CD14-positive monocyte (primary cell): ENCODE measurements at regions not wholly inside any gene's neighbourhood (a gene's known extent, or its start where the extent isn't known, plus 50 kb on each side); places are given as distances from the start of the nearest gene placed in this dataset.
A peak's percentile ranks its signal among the peaks of the same experiment; 100 is the strongest.
"Not testable (repeated sequence)": the region's sequence is repeated elsewhere in the genome, so short reads cannot be mapped to it uniquely, and the experiment has no call there.

Source experiments
- DNase-seq, 3 donors: peaks; one replicate each; pipeline ENCODE4 v3.0.0-alpha.2; 2011 to 2022
- H2AFZ ChIP-seq: 2 replicates; pipeline ENCODE4 v1.6.0; 2012; ENCODE audit warnings: mild to moderate bottlenecking, low read depth, low read length, inconsistent platforms; ENCODE audit not compliant: insufficient read depth, poor library complexity, severe bottlenecking
- H3K27ac ChIP-seq, 2 donors: 1 replicate in 1 of 2; 2 replicates in 1 of 2; pipeline ENCODE4 v1.5.1; 2012 to 2013; ENCODE audit warnings: low read length in 2 of 2, control low read depth in 1 of 2, inconsistent platforms in 1 of 2, low read depth in 1 of 2, mild to moderate bottlenecking in 1 of 2
- H3K27me3 ChIP-seq, 2 donors: one replicate each; pipeline versions ENCODE4 v1.6.0 to v1.6.1; 2011 to 2013; ENCODE audit warnings: low read length in 2 of 2; ENCODE audit not compliant: control insufficient read depth in 2 of 2, insufficient read depth in 2 of 2
- H3K36me3 ChIP-seq, 2 donors: replicated peaks in 1 of 2; 1 replicate in 1 of 2; 2 replicates in 1 of 2; pipeline versions ENCODE4 v1.5.1 to v1.6.1; 2012 to 2013; ENCODE audit warnings: low read length in 2 of 2, control low read depth in 1 of 2, inconsistent platforms in 1 of 2, mild to moderate bottlenecking in 1 of 2; ENCODE audit not compliant: insufficient read depth in 2 of 2, control insufficient read depth in 1 of 2
- H3K4me1 ChIP-seq, 2 donors: 1 replicate in 1 of 2; 2 replicates in 1 of 2; pipeline versions ENCODE4 v1.5.1 to v1.6.1; 2012 to 2013; ENCODE audit warnings: low read length in 2 of 2, control low read depth in 1 of 2, inconsistent platforms in 1 of 2, mild to moderate bottlenecking in 1 of 2, moderate library complexity in 1 of 2; ENCODE audit not compliant: insufficient read depth in 2 of 2, control insufficient read depth in 1 of 2
- H3K4me2 ChIP-seq: replicated peaks from 2 replicates; pipeline ENCODE3; 2012; ENCODE audit warnings: low read length, moderate library complexity, mild to moderate bottlenecking; ENCODE audit not compliant: poor library complexity, severe bottlenecking; ENCODE audit errors: extremely low read depth
- H3K4me3 ChIP-seq, 3 experiments: fragments of 200-600 bp in 1 of 3; sonication (generic) in 1 of 3; replicated peaks in 1 of 3; 1 replicate in 2 of 3; 2 replicates in 1 of 3; pipeline ENCODE4 v1.5.1; 2011 to 2013; ENCODE audit warnings: low read length in 3 of 3, mild to moderate bottlenecking in 3 of 3, control low read depth in 2 of 3, low read depth in 2 of 3, inconsistent platforms in 1 of 3, moderate library complexity in 1 of 3
- H3K79me2 ChIP-seq: 2 replicates; pipeline ENCODE4 v1.6.0; 2012; ENCODE audit warnings: mild to moderate bottlenecking, control low read depth, inconsistent platforms, low read length, moderate library complexity; ENCODE audit not compliant: insufficient read depth
- H3K9ac ChIP-seq: 2 replicates; pipeline ENCODE4 v1.6.0; 2017; ENCODE audit warnings: low read length, mild to moderate bottlenecking; ENCODE audit not compliant: insufficient read depth, poor library complexity, severe bottlenecking
- H3K9me3 ChIP-seq, 2 donors: replicated peaks in 1 of 2; 1 replicate in 1 of 2; 2 replicates in 1 of 2; pipeline versions ENCODE4 v1.5.1 to v1.6.1; 2012 to 2013; ENCODE audit warnings: low read length in 2 of 2, control low read depth in 1 of 2; ENCODE audit not compliant: control insufficient read depth in 1 of 2, insufficient read depth in 1 of 2
- H4K20me1 ChIP-seq: 2 replicates; pipeline ENCODE4 v1.6.0; 2012; ENCODE audit warnings: mild to moderate bottlenecking, low read length, control low read depth, moderate library complexity; ENCODE audit not compliant: insufficient read depth
- H3K27ac Mint-ChIP-seq, 7 donors: one replicate each; pipeline ENCODE4 v1.8.0; 2020; ENCODE audit warnings: mild to moderate bottlenecking in 7 of 7, mixed read lengths in 7 of 7, moderate library complexity in 6 of 7, inconsistent platforms in 2 of 7
- H3K27me3 Mint-ChIP-seq, 3 donors: one replicate each; pipeline ENCODE4 v1.8.0; 2021 to 2022; ENCODE audit warnings: low read depth in 3 of 3, mild to moderate bottlenecking in 3 of 3, mixed read lengths in 3 of 3, moderate library complexity in 3 of 3, inconsistent platforms in 1 of 3
- H3K36me3 Mint-ChIP-seq, 2 donors: one replicate each; pipeline ENCODE4 v1.8.0; 2020; ENCODE audit warnings: mixed read lengths in 2 of 2, inconsistent platforms in 1 of 2, mild to moderate bottlenecking in 1 of 2
- H3K4me1 Mint-ChIP-seq: one replicate; pipeline ENCODE4 v1.8.0; 2020; ENCODE audit warnings: mild to moderate bottlenecking, mixed read lengths
- H3K4me3 Mint-ChIP-seq, 2 donors: one replicate each; pipeline ENCODE4 v1.8.0; 2020; ENCODE audit warnings: mild to moderate bottlenecking in 2 of 2, mixed read lengths in 2 of 2, moderate library complexity in 1 of 2
- H3K9me3 Mint-ChIP-seq, 7 donors: one replicate each; pipeline ENCODE4 v1.8.0; 2020 to 2022; ENCODE audit warnings: mixed read lengths in 7 of 7, mild to moderate bottlenecking in 6 of 7, moderate library complexity in 6 of 7, inconsistent platforms in 2 of 7
- WGBS: methylation state at CpG from one replicate; pipeline ENCODE4 v1.1.5; 2013; ENCODE audit warnings: missing lambda C conversion rate; ENCODE audit not compliant: insufficient coverage; 5-methylcytosine and 5-hydroxymethylcytosine counted together
- intact Hi-C, 2 donors: fragments of 100-400 bp; cut with micrococcal nuclease; formaldehyde crosslinking; loops; one replicate each; pipeline versions ENCODE4 v1.15.0 to v1.15.1; 2023

GRCh38 chr1:228611707-228612106 lies 123.6 kb upstream of the RHOU start:
- H3K27me3 Mint-ChIP-seq, H3K4me1 ChIP-seq, DNase-seq, H3K27ac ChIP-seq, H3K36me3 Mint-ChIP-seq, H3K27me3 ChIP-seq, H4K20me1 ChIP-seq, H3K36me3 ChIP-seq, H3K27ac Mint-ChIP-seq, H3K9me3 ChIP-seq, intact Hi-C loops, H3K4me2 ChIP-seq, H3K4me1 Mint-ChIP-seq, H2AFZ ChIP-seq, H3K4me3 Mint-ChIP-seq, H3K9ac ChIP-seq, H3K79me2 ChIP-seq, H3K4me3 ChIP-seq, H3K9me3 Mint-ChIP-seq: not testable (repeated sequence)
- no CpG with 5 or more reads among the region's 41 CpGs for WGBS

GRCh38 chr1:228622002-228622716 lies 113.1 kb upstream of the RHOU start:
- H3K4me1 Mint-ChIP-seq, H3K4me3 ChIP-seq, H4K20me1 ChIP-seq, DNase-seq, H2AFZ ChIP-seq, H3K27ac Mint-ChIP-seq, H3K4me1 ChIP-seq, H3K4me2 ChIP-seq, intact Hi-C loops, H3K9ac ChIP-seq, H3K9me3 Mint-ChIP-seq, H3K79me2 ChIP-seq, H3K9me3 ChIP-seq, H3K27me3 Mint-ChIP-seq, H3K36me3 ChIP-seq, H3K27ac ChIP-seq, H3K27me3 ChIP-seq, H3K36me3 Mint-ChIP-seq: not testable (repeated sequence)
- peak overlapping the region; percentile 35 to 79 for H3K4me3 Mint-ChIP-seq
- WGBS: no CpG with 5 or more reads among the region's 52 CpGs

GRCh38 chr1:228626481-228626880 lies 108.8 kb upstream of the RHOU start:
- intact Hi-C loops, H3K27me3 ChIP-seq, H3K36me3 ChIP-seq, DNase-seq, H3K27ac ChIP-seq, H3K4me3 ChIP-seq, H3K4me1 Mint-ChIP-seq, H3K79me2 ChIP-seq, H3K4me1 ChIP-seq, H4K20me1 ChIP-seq, H3K9ac ChIP-seq, H3K4me2 ChIP-seq, H3K9me3 ChIP-seq, H3K9me3 Mint-ChIP-seq, H3K27ac Mint-ChIP-seq, H3K36me3 Mint-ChIP-seq, H3K27me3 Mint-ChIP-seq, H2AFZ ChIP-seq: not testable (repeated sequence)
- WGBS: no CpG with 5 or more reads among the region's 30 CpGs
- peak overlapping the region in 1 of 2 donors; percentile 62 for H3K4me3 Mint-ChIP-seq

- H3K4me3 ChIP-seq, H3K9ac ChIP-seq: not testable (repeated sequence)
These were observed 102.4 kb upstream of the RHOU start for GRCh38 chr1:228632858-228633257.

More at GRCh38 chr1:228632858-228633257, 102.4 kb upstream of the RHOU start:
- H4K20me1 ChIP-seq, intact Hi-C loops, H3K4me1 ChIP-seq, H3K27me3 ChIP-seq, H3K79me2 ChIP-seq, H3K4me3 Mint-ChIP-seq, H3K9me3 ChIP-seq, H3K36me3 ChIP-seq, DNase-seq, H3K4me1 Mint-ChIP-seq, H3K9me3 Mint-ChIP-seq, H2AFZ ChIP-seq, H3K4me2 ChIP-seq, H3K27ac Mint-ChIP-seq, H3K27me3 Mint-ChIP-seq, H3K36me3 Mint-ChIP-seq, H3K27ac ChIP-seq: not testable (repeated sequence)
- no CpG with 5 or more reads among the region's 42 CpGs for WGBS
